Mesendoderm (in vitro differentiated cells): ENCODE measurements at regions not wholly inside any gene's neighbourhood (a gene's known extent, or its start where the extent isn't known, plus 50 kb on each side); places are given as distances from the start of the nearest gene placed in this dataset.

ENCODE experiments used
- DNase-seq: peaks from one replicate; pipeline ENCODE4 v3.0.0; 2013
- H2AK5ac ChIP-seq: 2 replicates; pipeline ENCODE4 v1.6.1; 2013; ENCODE audit warnings: low read length, inconsistent platforms
- H2BK120ac ChIP-seq: 2 replicates; pipeline ENCODE4 v1.6.1; 2013; ENCODE audit warnings: low read depth, mild to moderate bottlenecking, low read length, moderate library complexity, mixed read lengths
- H2BK15ac ChIP-seq: replicated peaks from 2 replicates; pipeline ENCODE4 v1.6.1; 2013; ENCODE audit warnings: low read depth, mild to moderate bottlenecking, moderate library complexity
- H2BK5ac ChIP-seq: 2 replicates; pipeline ENCODE4 v1.6.1; 2013; ENCODE audit warnings: low read length, inconsistent platforms
- H3K18ac ChIP-seq: 2 replicates; pipeline ENCODE4 v1.6.1; 2013; ENCODE audit warnings: mild to moderate bottlenecking, low read length, mixed read lengths
- H3K23ac ChIP-seq: one replicate; pipeline ENCODE4 v1.6.1; 2013; ENCODE audit warnings: low read length
- H3K27ac ChIP-seq: 2 replicates; pipeline ENCODE4 v1.5.1; 2013; ENCODE audit warnings: low read depth, mild to moderate bottlenecking, inconsistent platforms, low read length, moderate library complexity
- H3K27me3 ChIP-seq: 2 replicates; pipeline ENCODE4 v1.6.1; 2013; ENCODE audit warnings: low read length, control low read depth, mild to moderate bottlenecking, inconsistent platforms; ENCODE audit not compliant: insufficient read depth, poor library complexity
- H3K36me3 ChIP-seq: 2 replicates; pipeline ENCODE4 v1.6.1; 2013; ENCODE audit warnings: low read length, inconsistent platforms; ENCODE audit not compliant: control insufficient read depth, insufficient read depth
- H3K4ac ChIP-seq: one replicate; pipeline ENCODE4 v1.6.1; 2013; ENCODE audit warnings: low read depth, mild to moderate bottlenecking, low read length, moderate library complexity
- H3K4me1 ChIP-seq: 2 replicates; pipeline ENCODE4 v1.6.1; 2013; ENCODE audit warnings: low read depth, low read length, inconsistent platforms; ENCODE audit not compliant: control insufficient read depth
- H3K4me2 ChIP-seq: 2 replicates; pipeline ENCODE4 v1.6.1; 2013; ENCODE audit warnings: low read length
- H3K4me3 ChIP-seq: 2 replicates; pipeline ENCODE4 v1.5.1; 2013; ENCODE audit warnings: mild to moderate bottlenecking, low read length
- H3K56ac ChIP-seq: one replicate; pipeline ENCODE4 v1.6.1; 2013; ENCODE audit warnings: low read length
- H3K79me1 ChIP-seq: 2 replicates; pipeline ENCODE4 v1.6.1; 2013; ENCODE audit warnings: low read length, inconsistent platforms
- H3K79me2 ChIP-seq: 2 replicates; pipeline ENCODE4 v1.6.1; 2013; ENCODE audit warnings: mild to moderate bottlenecking, low read length; ENCODE audit not compliant: control insufficient read depth, insufficient read depth
- H3K9ac ChIP-seq: 2 replicates; pipeline ENCODE4 v1.6.1; 2013; ENCODE audit warnings: low read length, inconsistent platforms
- H4K5ac ChIP-seq: one replicate; pipeline ENCODE4 v1.6.1; 2013; ENCODE audit warnings: low read length
- H4K8ac ChIP-seq: one replicate; pipeline ENCODE4 v1.6.1; 2013; ENCODE audit warnings: low read depth, mild to moderate bottlenecking, control low read depth, low read length, moderate library complexity
- WGBS: extraction: QIAGEN DNeasy Blood & Tissue Kit; methylation state at CpG from one replicate; pipeline ENCODE4 v1.1.7; 2013; ENCODE audit warnings: low lambda C conversion rate, missing lambda C conversion rate; ENCODE audit not compliant: insufficient coverage; ENCODE audit errors: extremely low coverage; 5-methylcytosine and 5-hydroxymethylcytosine counted together

DNA sequence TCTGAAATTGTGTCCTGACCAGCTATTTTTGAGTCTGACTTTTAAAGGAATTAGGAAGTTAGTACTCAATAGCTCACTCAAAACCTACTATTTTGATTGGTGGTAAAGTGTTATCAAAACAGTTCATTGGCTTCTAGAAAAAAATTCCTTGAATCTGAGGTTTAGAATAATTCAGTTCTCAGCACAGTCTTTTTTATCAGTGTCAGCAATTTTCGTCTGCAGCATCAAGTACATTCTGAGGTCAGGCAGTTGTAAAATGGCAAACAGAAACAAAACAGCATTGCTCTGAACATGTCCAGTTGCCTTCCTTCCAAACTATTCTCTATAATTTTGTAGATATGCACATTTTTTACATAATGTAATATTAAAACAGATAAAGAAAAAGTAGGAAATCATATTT lies 1644.1 kb downstream of the SLITRK5 start:
- no peaks in the 10 kb centered on the region for H3K4me1 ChIP-seq
- no peak overlapping the region for H3K27ac ChIP-seq
- no peaks in the 10 kb centered on the region for H3K36me3 ChIP-seq
- H3K23ac ChIP-seq: no peak overlapping the region
- H2BK5ac ChIP-seq: no peak overlapping the region
- no peak overlapping the region for H3K4me3 ChIP-seq
- no peak overlapping the region for H3K4ac ChIP-seq
- H4K8ac ChIP-seq: no peak overlapping the region
- H3K9ac ChIP-seq: no peak overlapping the region
- H2AK5ac ChIP-seq: no peak overlapping the region
- no peak overlapping the region for H2BK120ac ChIP-seq
- H3K56ac ChIP-seq: no peak overlapping the region
- H3K4me2 ChIP-seq: no peak overlapping the region
- no peaks in the 10 kb centered on the region for H3K79me1 ChIP-seq
- no peak overlapping the region for H3K18ac ChIP-seq
- no peak overlapping the region for H2BK15ac ChIP-seq
- no CpG with 5 or more reads among the region's 1 CpG for WGBS
- no peak for DNase-seq
- no peak overlapping the region for H4K5ac ChIP-seq
- no peaks in the 10 kb centered on the region for H3K27me3 ChIP-seq
- H3K79me2 ChIP-seq: no peaks in the 10 kb centered on the region

DNA sequence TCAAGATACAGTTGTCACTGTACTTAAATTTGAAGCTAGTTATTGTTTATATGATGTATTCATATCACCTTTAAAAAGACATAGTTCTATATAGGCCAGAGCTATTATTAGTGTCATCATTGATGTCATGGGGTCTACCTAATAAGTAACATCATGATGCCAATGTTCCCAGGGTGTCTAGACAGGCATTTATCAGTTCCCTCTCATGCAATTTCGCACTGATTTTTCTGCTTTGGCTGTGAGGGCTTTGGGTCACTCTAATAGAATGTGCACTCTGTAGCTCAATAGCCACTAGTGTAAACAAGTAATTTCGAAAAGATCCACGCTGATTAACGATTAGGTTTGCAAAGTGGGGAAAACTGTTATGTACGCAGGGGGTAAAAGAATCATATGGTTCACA lies 1651.3 kb downstream of the SLITRK5 start:
- Histone ChIP-seq H2BK5ac (no peak overlapping the region), H2BK120ac (no peak overlapping the region), H2BK15ac (no peak overlapping the region), H3K79me2 (no peaks in the 10 kb centered on the region), H3K4me1 (no peaks in the 10 kb centered on the region), H4K8ac (peak overlapping the region; percentile 76), H3K36me3 (no peaks in the 10 kb centered on the region), H3K9ac (no peak overlapping the region), H3K4me2 (no peak overlapping the region), H2AK5ac (no peak overlapping the region), H3K79me1 (no peaks in the 10 kb centered on the region), H3K4me3 (no peak overlapping the region), H3K4ac (no peak overlapping the region), H4K5ac (no peak overlapping the region), H3K27me3 (no peaks in the 10 kb centered on the region), H3K23ac (no peak overlapping the region), H3K56ac (no peak overlapping the region), H3K27ac (no peak overlapping the region), H3K18ac (no peak overlapping the region)
- DNase-seq: peak; percentile 21
- no CpG with 5 or more reads among the region's 5 CpGs for WGBS

DNA sequence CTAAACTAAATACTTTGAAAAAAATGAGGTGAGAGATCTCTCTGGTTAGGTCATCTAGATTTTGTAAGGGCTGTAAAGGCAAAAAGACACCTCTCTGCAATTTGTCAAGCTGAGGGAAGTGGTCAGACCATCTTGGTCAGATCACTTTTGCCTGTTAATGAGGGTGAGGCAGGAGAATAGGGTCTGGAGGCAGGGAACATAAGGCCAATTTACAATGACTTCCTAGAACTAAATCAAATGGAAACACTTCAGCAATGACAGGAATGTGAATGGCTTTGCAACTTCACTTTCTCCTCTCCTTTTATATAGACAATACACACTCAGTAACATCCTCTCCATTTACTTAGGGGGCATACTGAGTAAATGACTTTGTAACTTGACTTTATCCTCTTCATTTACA lies 1653.4 kb downstream of the SLITRK5 start:
- Histone ChIP-seq H3K4me2 (no peak overlapping the region), H2AK5ac (no peak overlapping the region), H3K27ac (no peak overlapping the region), H3K9ac (no peak overlapping the region), H3K27me3 (no peaks in the 10 kb centered on the region), H3K79me2 (no peaks in the 10 kb centered on the region), H2BK15ac (no peak overlapping the region), H3K36me3 (no peaks in the 10 kb centered on the region), H3K23ac (no peak overlapping the region), H3K79me1 (no peaks in the 10 kb centered on the region), H2BK5ac (no peak overlapping the region), H3K4me3 (no peak overlapping the region), H3K18ac (peak overlapping the region; percentile 22), H3K4me1 (no peaks in the 10 kb centered on the region), H4K8ac (no peak overlapping the region), H3K56ac (no peak overlapping the region), H4K5ac (no peak overlapping the region), H2BK120ac (no peak overlapping the region), H3K4ac (no peak overlapping the region)
- peak; percentile 82 for DNase-seq

DNA sequence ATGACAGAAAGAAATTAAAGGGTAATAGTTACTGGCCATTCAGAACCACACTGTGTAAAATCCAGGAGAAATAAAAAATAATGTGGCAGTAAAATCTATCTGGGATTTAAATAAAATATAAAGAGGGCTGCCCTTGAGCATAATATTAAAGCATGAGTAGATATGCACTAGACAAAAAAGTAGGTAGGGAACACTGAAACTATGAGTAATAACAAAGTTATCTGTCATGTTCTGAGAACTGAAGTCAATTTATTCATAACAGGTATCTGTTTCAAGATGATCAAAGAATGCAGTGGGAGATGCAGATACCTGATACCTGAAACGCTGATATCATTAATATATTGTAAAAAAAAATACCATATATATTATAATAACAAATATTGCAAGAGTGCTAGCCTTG lies 1672.0 kb downstream of the SLITRK5 start:
- DNase-seq: no peak

DNA sequence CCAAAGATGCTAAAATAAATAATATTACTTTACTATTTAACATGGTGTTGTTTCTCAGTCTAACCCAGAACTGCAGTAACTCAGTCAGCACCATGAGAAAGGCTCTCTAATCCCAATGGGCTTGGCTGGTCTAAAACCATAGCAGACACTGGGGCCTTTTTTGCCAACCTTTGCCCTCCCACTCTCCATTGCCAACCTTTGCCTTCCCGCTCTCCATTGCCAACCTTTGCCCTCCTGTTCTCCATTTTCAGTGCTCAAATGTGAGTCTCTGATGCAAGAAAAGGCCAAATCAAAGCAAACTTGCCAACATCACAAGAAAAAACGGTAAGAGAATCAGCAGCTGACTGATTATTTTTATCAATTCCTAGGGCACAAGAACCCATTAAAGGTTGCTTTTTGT lies 1681.2 kb downstream of the SLITRK5 start:
- Histone ChIP-seq H3K79me1 (no peaks in the 10 kb centered on the region), H3K23ac (no peak overlapping the region), H2BK15ac (no peak overlapping the region), H3K27ac (no peak overlapping the region), H3K4ac (no peak overlapping the region), H3K79me2 (no peaks in the 10 kb centered on the region), H2BK120ac (no peak overlapping the region), H4K5ac (no peak overlapping the region), H3K56ac (peak overlapping the region; percentile 9), H3K9ac (no peak overlapping the region), H3K36me3 (no peaks in the 10 kb centered on the region), H2BK5ac (peak overlapping the region; percentile 77), H3K4me3 (no peak overlapping the region), H3K4me2 (no peak overlapping the region), H3K18ac (no peak overlapping the region), H4K8ac (no peak overlapping the region), H3K27me3 (no peaks in the 10 kb centered on the region), H3K4me1 (no peaks in the 10 kb centered on the region), H2AK5ac (no peak overlapping the region)
- no peak for DNase-seq
- WGBS: no CpG with 5 or more reads among the region's 2 CpGs

More for the DNA sequence above, 1672.0 kb downstream of the SLITRK5 start:
- Histone ChIP-seq H3K79me1 (no peaks in the 10 kb centered on the region), H3K79me2 (no peaks in the 10 kb centered on the region), H2BK15ac (no peak overlapping the region), H3K23ac (no peak overlapping the region), H4K5ac (no peak overlapping the region), H3K27me3 (no peaks in the 10 kb centered on the region), H2BK5ac (no peak overlapping the region), H2BK120ac (no peak overlapping the region), H3K36me3 (no peaks in the 10 kb centered on the region), H3K4me1 (no peaks in the 10 kb centered on the region), H3K9ac (no peak overlapping the region), H3K4me2 (no peak overlapping the region), H4K8ac (no peak overlapping the region), H3K4me3 (no peak overlapping the region), H3K4ac (no peak overlapping the region), H3K56ac (no peak overlapping the region), H3K18ac (no peak overlapping the region), H2AK5ac (no peak overlapping the region), H3K27ac (no peak overlapping the region)
- no CpG with 5 or more reads among the region's 1 CpG for WGBS

DNA sequence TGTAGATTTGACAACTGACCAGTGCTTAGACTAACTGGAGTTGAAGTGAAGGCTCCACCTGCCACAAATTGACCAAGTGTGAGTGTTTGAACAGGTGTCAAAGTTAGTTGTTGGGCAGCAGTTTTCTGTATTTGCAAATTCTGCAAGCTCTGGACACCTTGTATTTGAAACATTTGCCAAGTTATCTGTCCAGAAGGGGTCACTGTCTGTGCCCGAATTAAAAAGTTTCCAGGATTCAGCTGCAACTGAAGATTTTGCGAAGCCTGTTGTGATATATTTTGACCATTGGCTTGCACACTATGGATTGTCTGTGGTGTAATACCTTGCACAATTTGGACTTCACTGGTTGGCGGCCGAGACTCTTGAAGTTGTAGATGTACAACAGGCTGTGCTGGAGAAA lies 1690.7 kb downstream of the SLITRK5 start:
- Histone ChIP-seq H3K23ac (no peak overlapping the region), H2BK15ac (no peak overlapping the region), H3K79me1 (no peaks in the 10 kb centered on the region), H2BK5ac (no peak overlapping the region), H4K8ac (no peak overlapping the region), H3K18ac (no peak overlapping the region), H3K4me3 (no peak overlapping the region), H3K9ac (no peak overlapping the region), H3K4me2 (no peak overlapping the region), H3K36me3 (no peaks in the 10 kb centered on the region), H4K5ac (no peak overlapping the region), H2BK120ac (no peak overlapping the region), H3K56ac (no peak overlapping the region), H3K27ac (no peak overlapping the region), H2AK5ac (no peak overlapping the region), H3K4me1 (no peaks in the 10 kb centered on the region), H3K79me2 (no peaks in the 10 kb centered on the region), H3K27me3 (no peaks in the 10 kb centered on the region), H3K4ac (no peak overlapping the region)
- WGBS: no CpG with 5 or more reads among the region's 4 CpGs
- no peak for DNase-seq
